Dendritic cell treated with granulocyte-macrophage colony-stimulating factor and Interleukin-4, amounts not matched to agents 40 ng/mL and 50 ng/mL, for 4 days (primary cell): ENCODE measurements at regions not wholly inside any gene's neighbourhood (a gene's known extent, or its start where the extent isn't known, plus 50 kb on each side); places are given as distances from the start of the nearest gene placed in this dataset.

Experiments
- H3K27ac Mint-ChIP-seq: one replicate; pipeline ENCODE4 v1.8.0; 2022; ENCODE audit warnings: mild to moderate bottlenecking, mixed read lengths
- H3K27me3 Mint-ChIP-seq: one replicate; pipeline ENCODE4 v1.8.0; 2022; ENCODE audit warnings: mild to moderate bottlenecking, mixed read lengths
- H3K36me3 Mint-ChIP-seq: one replicate; pipeline ENCODE4 v1.8.0; 2022; ENCODE audit warnings: low read depth, mixed read lengths
- H3K4me1 Mint-ChIP-seq: one replicate; pipeline ENCODE4 v1.8.0; 2022; ENCODE audit warnings: low read depth, mixed read lengths
- H3K4me3 Mint-ChIP-seq: one replicate; pipeline ENCODE4 v1.8.0; 2022; ENCODE audit warnings: mild to moderate bottlenecking, moderate library complexity, mixed read lengths
- H3K9me3 Mint-ChIP-seq: one replicate; pipeline ENCODE4 v1.8.0; 2022; ENCODE audit warnings: mixed read lengths
- intact Hi-C: fragments of 100-400 bp; cut with micrococcal nuclease; formaldehyde crosslinking; loops from one replicate; pipeline ENCODE4 v1.15.0; 2022

DNA sequence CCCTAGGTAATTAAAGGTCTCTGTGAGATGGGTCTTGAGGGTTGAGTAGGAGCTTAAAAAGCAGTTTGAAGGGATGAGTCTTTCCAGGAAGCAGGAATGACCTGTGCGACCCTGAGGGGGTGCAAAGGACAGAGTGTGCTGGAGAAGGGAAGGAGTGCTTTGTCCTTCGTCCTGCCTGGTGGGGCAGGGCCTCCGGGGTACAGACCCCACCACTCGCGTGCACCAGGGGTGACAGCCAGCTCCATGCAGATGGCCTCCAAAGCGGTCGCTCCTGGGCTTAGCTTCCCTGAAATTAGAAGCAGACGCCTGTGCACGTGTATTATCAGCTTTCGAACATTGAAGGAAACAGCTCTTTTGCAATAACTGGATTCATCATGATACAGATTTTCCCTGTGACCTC is 959.8 kb downstream of the BRD1 start:
- H3K4me1 Mint-ChIP-seq, result no peaks in the 10 kb centered on the region
- H3K36me3 Mint-ChIP-seq, result no peaks in the 10 kb centered on the region
- no peak overlapping the region for H3K4me3 Mint-ChIP-seq
- peaks cover 9% of the 10 kb centered on the region for H3K9me3 Mint-ChIP-seq
- no peaks in the 10 kb centered on the region for H3K27me3 Mint-ChIP-seq
- no peak overlapping the region for H3K27ac Mint-ChIP-seq
- intact Hi-C loops, result no loop called here

GRCh38 chr22:48866906-48867681 is 960.6 kb downstream of the BRD1 start:
- H3K36me3 Mint-ChIP-seq, result no peaks in the 10 kb centered on the region
- no peaks in the 10 kb centered on the region for H3K27me3 Mint-ChIP-seq
- intact Hi-C loops, result no loop called here
- peaks cover 9% of the 10 kb centered on the region for H3K9me3 Mint-ChIP-seq
- no peak overlapping the region for H3K4me3 Mint-ChIP-seq
- H3K27ac Mint-ChIP-seq, result no peak overlapping the region
- H3K4me1 Mint-ChIP-seq, result no peaks in the 10 kb centered on the region

- peaks cover under 1% of the 10 kb centered on the region for H3K9me3 Mint-ChIP-seq
- intact Hi-C loops, result no loop called here
- H3K27me3 Mint-ChIP-seq, result no peaks in the 10 kb centered on the region
- no peak overlapping the region for H3K27ac Mint-ChIP-seq
- no peaks in the 10 kb centered on the region for H3K36me3 Mint-ChIP-seq
- H3K4me1 Mint-ChIP-seq, result no peaks in the 10 kb centered on the region
- no peak overlapping the region for H3K4me3 Mint-ChIP-seq
Observed at GRCh38 chr22:48864748-48865147, 962.9 kb downstream of the BRD1 start.

- H3K4me3 Mint-ChIP-seq, result no peak overlapping the region
- no peak overlapping the region for H3K27ac Mint-ChIP-seq
- H3K27me3 Mint-ChIP-seq, result no peaks in the 10 kb centered on the region
Observed at GRCh38 chr22:48863965-48864528, 963.6 kb downstream of the BRD1 start.

DNA sequence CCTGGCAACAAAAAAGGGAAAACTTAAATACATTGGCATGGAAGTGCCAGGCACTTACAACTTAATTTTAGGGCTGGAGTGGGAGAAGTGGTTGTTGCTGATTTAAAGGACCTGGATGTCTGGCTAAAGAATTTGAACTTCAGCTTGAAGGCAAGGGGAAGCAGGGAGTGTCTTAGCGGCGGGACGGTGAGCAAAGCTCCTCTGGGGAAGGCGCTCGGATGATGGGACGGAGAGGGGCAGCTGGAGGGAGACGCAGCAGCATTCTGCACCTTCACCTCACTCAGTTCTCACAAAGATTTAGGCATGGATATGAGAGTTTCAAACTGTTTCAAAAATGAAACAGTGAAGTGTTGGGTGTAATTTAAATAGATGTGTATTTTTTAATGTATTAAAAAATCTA is 967.1 kb downstream of the BRD1 start:
- Mint-ChIP-seq H3K4me1 (no peaks in the 10 kb centered on the region), H3K27ac (no peak overlapping the region), H3K4me3 (no peak overlapping the region), H3K36me3 (no peaks in the 10 kb centered on the region), H3K9me3 (peaks cover under 1% of the 10 kb centered on the region), H3K27me3 (no peaks in the 10 kb centered on the region)
- intact Hi-C loops, result no loop called here

More at GRCh38 chr22:48863965-48864528, 963.6 kb downstream of the BRD1 start:
- Mint-ChIP-seq H3K4me1 (no peaks in the 10 kb centered on the region), H3K36me3 (no peaks in the 10 kb centered on the region), H3K9me3 (no peaks in the 10 kb centered on the region)
- intact Hi-C loops, result no loop called here

DNA sequence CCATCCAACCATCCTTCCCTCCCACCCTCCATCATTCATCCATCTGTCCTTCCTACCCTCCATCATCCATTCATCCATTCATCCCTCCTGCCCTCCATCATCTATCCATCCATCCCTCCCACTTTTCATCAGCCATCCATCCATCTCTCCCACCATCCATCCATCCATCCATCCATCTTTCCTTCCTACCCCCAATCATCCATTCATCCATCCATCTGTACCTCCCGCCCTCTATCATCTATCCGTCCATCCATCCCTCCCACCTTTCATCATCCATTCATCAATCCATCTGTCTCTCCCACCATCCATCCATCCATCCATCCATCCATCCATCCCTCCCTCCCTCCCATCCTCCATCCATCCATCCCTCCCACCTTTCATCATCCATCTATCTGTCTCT is 968.8 kb downstream of the BRD1 start:
- H3K27me3 Mint-ChIP-seq, result no peaks in the 10 kb centered on the region
- H3K36me3 Mint-ChIP-seq, result no peaks in the 10 kb centered on the region
- no peak overlapping the region for H3K27ac Mint-ChIP-seq
- H3K9me3 Mint-ChIP-seq, result peaks cover 10% of the 10 kb centered on the region
- intact Hi-C loops, result no loop called here
- H3K4me1 Mint-ChIP-seq, result no peaks in the 10 kb centered on the region
- H3K4me3 Mint-ChIP-seq, result no peak overlapping the region

DNA sequence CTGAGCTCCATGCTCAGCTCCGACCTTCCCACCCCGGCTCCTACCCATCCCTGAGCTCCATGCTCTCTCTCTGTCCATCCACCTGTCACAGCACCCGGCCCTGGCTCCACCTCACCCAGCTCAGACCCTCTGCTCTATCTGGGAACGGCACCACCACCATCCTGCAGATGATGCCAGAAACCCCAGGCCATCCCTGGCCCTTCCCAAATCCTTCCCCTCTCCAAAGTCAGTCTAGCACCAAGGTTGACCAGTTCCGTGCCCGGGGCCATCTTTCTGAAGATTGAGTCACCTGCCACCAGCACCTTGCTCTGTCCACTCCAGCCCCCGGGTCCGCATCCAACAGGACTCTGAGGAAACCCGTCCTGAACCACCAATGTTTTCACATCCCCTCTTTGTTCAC is 969.6 kb downstream of the BRD1 start:
- Mint-ChIP-seq H3K27ac (no peak overlapping the region), H3K36me3 (no peaks in the 10 kb centered on the region), H3K9me3 (peaks cover 10% of the 10 kb centered on the region), H3K4me3 (no peak overlapping the region), H3K27me3 (no peaks in the 10 kb centered on the region), H3K4me1 (no peaks in the 10 kb centered on the region)
- intact Hi-C loops, result no loop called here

- H3K4me3 Mint-ChIP-seq, result no peak overlapping the region
- no peaks in the 10 kb centered on the region for H3K27me3 Mint-ChIP-seq
- H3K4me1 Mint-ChIP-seq, result no peaks in the 10 kb centered on the region
- peaks cover 10% of the 10 kb centered on the region for H3K9me3 Mint-ChIP-seq
- intact Hi-C loops, result no loop called here
- H3K36me3 Mint-ChIP-seq, result no peaks in the 10 kb centered on the region
- H3K27ac Mint-ChIP-seq, result no peak overlapping the region
Observed at GRCh38 chr22:48857202-48857805, 970.4 kb downstream of the BRD1 start.

DNA sequence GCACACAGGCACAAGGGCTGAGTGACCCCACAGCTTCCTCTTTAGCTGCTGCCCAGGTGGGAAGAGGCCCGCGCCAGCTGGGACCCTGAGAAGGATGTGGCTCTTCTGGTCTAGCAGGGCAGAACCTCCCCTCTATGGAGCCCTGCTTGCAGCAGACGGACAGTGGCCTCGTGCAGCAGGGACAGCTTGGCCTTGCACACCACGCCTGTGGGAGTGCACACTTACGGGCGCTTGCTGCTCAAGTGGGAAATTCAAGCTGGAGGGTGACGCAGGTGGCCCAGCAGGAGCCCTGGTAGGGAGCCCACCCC is 971.4 kb downstream of the BRD1 start:
- no peaks in the 10 kb centered on the region for H3K4me1 Mint-ChIP-seq
- H3K9me3 Mint-ChIP-seq, result peaks cover 10% of the 10 kb centered on the region
- H3K4me3 Mint-ChIP-seq, result no peak overlapping the region
- intact Hi-C loops, result no loop called here
- no peaks in the 10 kb centered on the region for H3K27me3 Mint-ChIP-seq
- H3K36me3 Mint-ChIP-seq, result no peaks in the 10 kb centered on the region
- H3K27ac Mint-ChIP-seq, result no peak overlapping the region

DNA sequence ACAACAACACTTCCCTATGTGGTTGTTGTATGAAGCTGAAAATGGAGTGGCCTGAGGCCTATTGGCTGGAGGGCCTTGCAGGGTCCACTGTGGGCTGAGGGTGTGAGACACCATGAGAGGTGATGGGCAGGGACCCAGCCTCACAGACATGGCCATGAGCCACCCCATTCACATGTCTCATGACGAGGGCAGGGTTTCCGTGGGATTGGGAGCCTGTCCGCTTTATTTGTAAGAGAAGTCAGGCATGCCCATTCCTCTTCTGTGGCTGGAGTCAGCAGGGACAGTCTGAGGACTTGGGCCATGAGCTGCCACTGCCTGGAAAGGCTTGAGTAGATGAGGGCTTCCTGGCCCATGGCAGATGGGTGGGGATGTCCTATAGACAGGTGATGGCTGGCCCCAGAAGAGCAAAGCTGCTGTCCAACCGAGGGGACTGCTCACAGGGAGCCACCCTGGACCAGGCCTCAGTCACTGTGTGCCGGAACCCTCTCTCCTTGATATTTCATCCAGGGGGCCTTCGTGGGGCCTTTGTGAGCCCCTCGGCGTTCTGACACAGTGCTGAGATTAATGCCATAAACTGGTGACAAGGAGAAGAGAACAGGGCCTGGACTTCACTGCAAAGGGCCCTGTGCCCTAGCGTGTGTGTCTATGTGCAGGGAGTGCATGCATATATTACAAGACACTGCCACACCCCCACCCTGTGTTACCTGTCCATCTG is 971.9 kb downstream of the BRD1 start:
- Mint-ChIP-seq H3K4me3 (no peak overlapping the region), H3K36me3 (no peaks in the 10 kb centered on the region), H3K27me3 (no peaks in the 10 kb centered on the region), H3K27ac (no peak overlapping the region), H3K4me1 (no peaks in the 10 kb centered on the region), H3K9me3 (peaks cover 10% of the 10 kb centered on the region)
- intact Hi-C loops, result no loop called here

DNA sequence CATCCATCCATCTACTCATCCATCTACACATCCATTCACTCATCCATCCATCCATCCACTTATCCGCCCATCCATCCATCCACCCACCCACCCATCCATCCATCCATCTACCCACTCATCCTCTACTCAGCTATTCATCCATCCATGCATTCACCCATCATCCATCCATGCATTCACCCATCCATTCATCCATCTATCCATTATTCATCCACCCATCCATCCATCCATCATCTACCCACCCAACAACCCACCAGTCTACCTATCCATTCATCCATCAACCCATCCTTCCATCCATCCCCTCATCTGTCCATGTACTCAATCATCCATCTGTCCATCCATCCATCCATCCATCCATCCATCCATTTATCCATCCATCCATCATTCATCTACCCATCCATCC is 972.7 kb downstream of the BRD1 start:
- intact Hi-C loops, result no loop called here
- Mint-ChIP-seq H3K9me3 (peaks cover 10% of the 10 kb centered on the region), H3K27me3 (no peaks in the 10 kb centered on the region), H3K4me1 (no peaks in the 10 kb centered on the region), H3K27ac (no peak overlapping the region), H3K4me3 (no peak overlapping the region), H3K36me3 (no peaks in the 10 kb centered on the region)

DNA sequence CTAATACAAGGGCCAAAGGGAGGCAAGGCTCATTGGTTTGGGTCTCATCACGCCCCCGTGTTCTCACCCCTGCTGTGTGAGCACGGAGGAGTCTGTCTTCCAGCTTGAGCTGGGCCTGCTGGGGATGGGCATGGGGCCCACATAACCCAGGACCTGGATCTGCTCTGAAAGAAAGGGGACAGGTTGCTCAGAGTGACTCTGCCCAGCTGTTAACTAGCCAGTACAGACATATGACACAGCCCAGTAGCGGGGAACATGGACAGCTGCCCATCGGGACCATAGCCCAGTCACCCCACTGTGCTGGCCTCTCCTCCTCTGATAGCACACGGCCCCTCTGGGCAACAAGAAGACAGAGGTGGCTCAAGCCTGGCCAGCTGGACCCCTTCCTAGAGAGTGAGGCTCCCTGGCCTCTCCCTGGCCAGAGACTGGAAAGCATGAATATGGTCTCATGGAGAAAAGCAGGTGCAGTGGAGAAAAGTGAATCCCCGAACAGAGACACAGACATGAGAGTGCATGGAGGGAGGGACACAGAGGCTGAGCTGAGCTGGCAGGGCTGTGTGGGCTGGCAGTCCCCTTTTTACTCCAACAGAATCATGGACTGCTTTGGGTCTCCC is 973.9 kb downstream of the BRD1 start:
- Mint-ChIP-seq H3K4me1 (no peaks in the 10 kb centered on the region), H3K27ac (no peak overlapping the region), H3K27me3 (no peaks in the 10 kb centered on the region), H3K4me3 (no peak overlapping the region), H3K36me3 (no peaks in the 10 kb centered on the region), H3K9me3 (peaks cover 10% of the 10 kb centered on the region)
- intact Hi-C loops, result no loop called here

GRCh38 chr22:48851933-48852549 is 975.6 kb downstream of the BRD1 start:
- intact Hi-C loops, result no loop called here
- no peak overlapping the region for H3K4me3 Mint-ChIP-seq
- no peaks in the 10 kb centered on the region for H3K36me3 Mint-ChIP-seq
- no peaks in the 10 kb centered on the region for H3K27me3 Mint-ChIP-seq
- H3K9me3 Mint-ChIP-seq, result peaks cover 10% of the 10 kb centered on the region
- H3K27ac Mint-ChIP-seq, result no peak overlapping the region
- H3K4me1 Mint-ChIP-seq, result no peaks in the 10 kb centered on the region
